HUDEP-2 (cell line): ENCODE measurements at regions not wholly inside any gene's neighbourhood (a gene's known extent, or its start where the extent isn't known, plus 50 kb on each side); places are given as distances from the start of the nearest gene placed in this dataset.
"Not testable (repeated sequence)": the region's sequence is repeated elsewhere in the genome, so short reads cannot be mapped to it uniquely, and the experiment has no call there.

Experiments
- DNase-seq, 76 experiments: peaks; one replicate each; lab custom pipeline; 2025; ENCODE audit not compliant: unreplicated experiment in 76 of 76; lab: John Stamatoyannopoulos, UW

- DNase-seq = no peak
These were observed 198.8 kb upstream of the TGFBR2 start for GRCh38 chr3:30407651-30408050.

DNA sequence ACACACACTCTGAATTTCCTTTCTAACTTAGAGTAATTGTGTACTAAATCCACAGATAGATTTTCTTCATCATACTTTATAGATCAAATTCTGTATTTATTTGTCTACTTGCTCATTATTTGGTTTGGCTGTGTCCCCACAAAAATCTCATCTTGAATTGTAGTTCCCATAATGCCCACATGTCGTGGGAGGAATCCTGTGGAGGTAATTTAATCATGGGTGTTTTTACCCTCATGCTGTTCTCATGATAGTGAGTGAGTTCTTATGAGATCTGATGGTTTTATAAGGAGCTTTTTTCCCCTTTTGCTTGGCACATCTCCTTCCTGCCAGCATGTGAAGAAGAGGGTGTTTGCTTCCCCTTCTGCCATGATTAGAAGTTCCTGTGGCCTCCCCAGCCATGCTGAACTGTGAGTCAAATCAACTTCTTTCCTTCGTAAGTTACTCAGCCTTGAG lies 198.3 kb upstream of the TGFBR2 start:
- no peak for DNase-seq

DNA sequence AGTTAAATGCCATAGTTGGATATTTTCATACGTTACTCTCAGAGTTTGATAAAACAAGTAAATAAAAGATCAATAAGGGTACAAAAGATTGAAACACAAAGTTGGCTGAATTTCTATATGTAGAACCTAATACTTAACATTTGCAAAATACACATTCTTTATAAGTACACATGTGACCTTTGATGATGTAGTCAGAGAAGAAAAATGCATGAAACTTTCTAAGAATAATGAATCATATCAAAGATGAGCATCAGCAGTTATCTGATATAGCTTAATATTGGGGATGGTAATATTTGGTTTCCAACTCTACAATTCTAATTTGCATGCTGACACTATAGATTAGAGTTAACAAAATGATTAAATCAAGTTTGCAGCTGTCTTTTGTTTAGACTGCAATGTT lies 188.0 kb upstream of the TGFBR2 start:
- DNase-seq = no peak

GRCh38 chr3:30421266-30421665 lies 185.1 kb upstream of the TGFBR2 start:
- no peak for DNase-seq

DNA sequence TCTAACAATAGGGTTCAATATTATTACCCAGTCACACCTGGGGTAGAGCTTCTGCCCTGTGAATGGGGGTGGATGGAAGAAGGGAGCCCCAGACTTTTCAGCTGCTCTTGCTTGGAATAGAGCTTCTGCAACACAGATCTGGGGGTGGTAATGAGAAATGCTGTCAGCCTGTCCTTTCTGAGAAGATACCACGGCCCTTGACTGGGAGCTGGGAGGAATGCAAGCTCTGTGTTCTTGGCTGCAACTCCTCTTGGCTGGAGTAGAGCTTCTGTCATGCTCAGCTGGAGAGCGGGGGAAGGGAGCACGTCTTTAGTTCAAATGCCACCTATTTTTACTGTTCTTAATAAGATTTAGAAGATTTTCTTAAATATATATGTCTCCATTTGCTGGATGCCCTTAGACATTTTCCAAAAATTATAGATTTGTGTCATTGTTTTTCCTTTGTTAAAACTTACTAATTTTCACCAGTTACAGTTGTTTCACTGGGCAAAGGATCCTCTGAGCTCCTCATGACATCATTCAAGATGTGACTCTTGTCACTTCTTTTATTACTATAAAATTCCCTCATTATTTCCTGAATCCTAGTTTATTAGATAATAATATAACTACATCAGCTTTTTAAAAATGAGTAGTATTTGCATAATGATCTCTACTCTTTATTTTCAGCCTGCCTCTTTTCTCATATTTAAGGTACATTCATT lies 180.0 kb upstream of the TGFBR2 start:
- no peak for DNase-seq

- no peak for DNase-seq
These were observed 178.2 kb upstream of the TGFBR2 start for GRCh38 chr3:30428251-30428650.

DNA sequence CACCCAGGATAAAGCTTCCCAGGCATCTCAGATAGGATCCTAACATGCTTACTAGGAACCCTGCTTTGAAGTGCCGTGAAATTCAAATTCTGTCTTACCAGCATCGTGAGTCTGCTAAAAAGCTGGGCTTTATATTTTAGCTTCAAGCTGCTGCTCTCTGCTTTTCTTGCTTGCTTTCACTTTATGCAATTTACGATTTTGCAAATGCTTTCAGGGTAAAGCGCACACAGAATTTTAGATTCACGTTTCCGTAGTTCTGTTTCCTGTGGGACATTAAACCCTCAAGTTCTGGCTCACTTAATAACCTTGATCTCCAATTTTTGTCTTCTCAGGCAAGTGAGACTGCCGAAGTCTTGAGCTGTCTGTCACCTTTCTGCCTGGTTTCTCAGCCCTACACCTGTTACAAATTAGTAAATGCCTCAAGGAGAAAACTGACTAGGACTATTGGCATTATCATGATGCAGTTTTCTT lies 170.5 kb upstream of the TGFBR2 start:
- DNase-seq = no peak

DNA sequence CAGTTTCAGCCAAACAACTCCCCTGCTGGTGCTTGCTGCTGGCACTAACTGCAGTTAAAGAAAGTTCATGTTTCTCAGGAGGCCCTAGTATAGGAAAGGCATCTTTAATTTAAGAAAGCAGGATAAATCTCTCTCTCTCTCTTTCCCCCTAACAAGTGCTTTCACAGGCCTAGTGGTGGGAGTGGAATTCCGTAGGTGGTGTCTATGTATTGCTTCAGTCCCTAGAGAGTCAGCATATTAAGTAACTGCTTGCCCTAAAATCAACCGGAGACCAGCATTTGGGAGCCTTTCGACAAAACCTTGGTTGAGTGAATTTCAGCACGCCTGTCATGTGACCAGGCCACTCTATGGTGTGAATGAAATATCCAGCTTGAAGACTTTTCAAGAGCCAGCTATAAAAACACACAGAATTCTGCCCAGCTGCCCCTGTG lies 169.2 kb upstream of the TGFBR2 start:
- no peak for DNase-seq

DNA sequence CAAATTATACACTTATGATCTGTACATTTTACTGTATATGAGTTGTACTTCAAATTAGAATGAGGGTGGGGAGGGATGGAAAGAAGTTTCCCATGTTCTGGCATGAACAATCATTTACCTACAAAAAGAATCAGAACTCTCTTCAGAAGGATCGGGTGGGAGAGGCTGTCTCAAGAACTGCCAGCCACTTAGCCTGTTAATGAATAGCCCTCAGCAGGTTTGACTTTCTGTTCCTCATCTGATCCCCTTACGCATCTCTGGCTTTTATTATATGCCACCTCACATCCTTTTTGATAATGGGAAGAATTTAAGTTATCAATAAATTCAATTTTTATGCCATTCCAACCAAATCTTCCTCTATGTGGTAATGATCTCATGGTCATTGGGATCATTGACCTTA lies 168.3 kb upstream of the TGFBR2 start:
- DNase-seq = no peak

- no peak for DNase-seq
These were observed 166.8 kb upstream of the TGFBR2 start for GRCh38 chr3:30439451-30440053.

DNA sequence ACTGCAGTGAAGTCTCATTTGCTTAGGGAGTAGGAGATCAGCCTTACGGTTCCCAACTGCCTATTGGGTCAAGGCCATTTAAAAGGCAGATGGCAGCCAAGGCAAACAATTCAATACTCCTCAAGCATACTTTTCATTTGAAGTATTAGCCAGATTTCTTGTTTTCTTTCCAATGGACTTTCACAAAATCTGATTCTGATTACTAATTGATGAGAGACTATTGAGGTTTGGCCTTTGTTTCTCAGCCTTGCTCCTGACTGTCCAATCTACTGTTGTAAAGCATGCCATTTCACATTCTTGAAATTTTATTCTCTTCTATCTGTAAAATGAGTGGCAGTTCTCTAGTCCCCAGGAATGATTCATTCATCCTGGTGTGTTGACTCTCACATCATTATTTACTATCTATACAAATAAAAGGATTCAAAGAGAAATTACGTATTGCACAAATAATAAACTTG lies 166.2 kb upstream of the TGFBR2 start:
- no peak for DNase-seq

GRCh38 chr3:30440880-30441279 lies 165.5 kb upstream of the TGFBR2 start:
- DNase-seq = no peak

GRCh38 chr3:30443756-30444673 lies 162.4 kb upstream of the TGFBR2 start:
- no peak for DNase-seq

DNA sequence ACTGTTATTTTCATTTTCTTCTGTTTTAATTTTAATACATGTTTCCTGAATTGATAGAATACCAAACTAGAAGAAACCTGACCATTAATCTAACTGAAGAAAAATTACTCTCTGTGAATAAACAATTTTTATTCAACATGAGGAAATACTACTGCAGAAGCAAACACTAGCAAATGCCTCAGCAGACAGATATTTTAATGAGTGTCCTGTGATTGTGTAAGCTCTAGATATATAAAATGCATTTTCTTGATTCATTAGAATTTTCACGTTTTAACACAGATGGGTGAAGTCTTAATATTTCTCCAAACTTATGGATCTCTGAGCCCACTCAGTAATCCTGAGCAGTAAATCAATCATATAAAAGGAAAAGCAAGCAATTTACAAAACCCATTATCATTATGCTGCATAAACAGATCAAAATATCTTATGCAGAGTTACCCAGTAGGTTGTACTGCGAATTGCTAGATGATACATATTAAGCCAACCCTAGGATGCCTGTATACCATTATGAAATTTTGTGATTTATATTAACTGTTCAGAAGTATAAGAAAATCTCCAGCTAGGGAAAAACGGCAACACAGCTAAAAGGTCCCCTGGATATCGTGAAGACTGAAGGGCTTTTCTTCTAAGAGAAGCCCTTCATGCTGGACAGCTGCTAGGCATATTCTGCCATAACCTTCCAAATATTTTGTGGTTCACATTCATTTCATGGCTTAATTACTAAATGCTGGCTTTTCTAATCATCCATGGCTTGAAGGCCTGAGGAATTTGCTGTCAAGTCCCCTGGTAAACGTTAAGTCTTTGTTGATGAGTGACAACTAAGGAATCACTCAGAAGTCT lies 157.7 kb upstream of the TGFBR2 start:
- DNase-seq = no peak

GRCh38 chr3:30449290-30449632 lies 157.1 kb upstream of the TGFBR2 start:
- DNase-seq = no peak

GRCh38 chr3:30452446-30452845 lies 154.0 kb upstream of the TGFBR2 start:
- no peak for DNase-seq

- DNase-seq = no peak
These were observed 152.9 kb upstream of the TGFBR2 start for GRCh38 chr3:30453360-30454039.

DNA sequence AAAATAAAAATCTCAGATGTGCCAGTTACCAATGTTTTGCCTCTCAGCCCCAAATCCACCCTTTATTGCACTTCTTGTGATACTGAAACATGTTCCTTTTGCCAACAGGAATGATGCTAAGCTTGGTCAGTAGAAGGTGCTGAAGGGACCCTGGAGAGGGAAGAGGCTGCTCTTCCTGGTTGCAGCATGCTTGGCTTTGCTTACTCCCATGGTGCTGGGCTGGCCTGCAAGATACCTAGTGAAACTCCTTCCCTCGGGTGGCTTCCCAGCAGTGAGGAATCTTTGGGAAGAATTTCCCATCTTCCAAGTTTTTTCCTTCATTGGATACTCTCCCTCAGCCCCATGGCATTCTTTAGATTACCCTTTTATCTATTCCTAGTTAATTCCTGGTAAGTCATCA lies 151.8 kb upstream of the TGFBR2 start:
- DNase-seq = no peak

GRCh38 chr3:30455112-30455511 lies 151.3 kb upstream of the TGFBR2 start:
- DNase-seq = not testable (repeated sequence)

- no peak for DNase-seq
These were observed 150.6 kb upstream of the TGFBR2 start for GRCh38 chr3:30455840-30456239.
